Body of pancreas (tissue), 4 donors: ENCODE measurements at regions not wholly inside any gene's neighbourhood (a gene's known extent, or its start where the extent isn't known, plus 50 kb on each side); places are given as distances from the start of the nearest gene placed in this dataset.

Experiments used
- ATAC-seq: fragments of 150-250 bp; one replicate; pipeline ENCODE4 v1.9.1; 2016
- DNase-seq, 4 donors: peaks; one replicate each; pipeline ENCODE4 v3.0.0-alpha.2; 2019
- H3K27ac ChIP-seq, 4 donors: fragments of 200-600 bp; sonication (generic); 1 replicate in 3 of 4; 2 replicates in 1 of 4; pipeline versions ENCODE4 v1.5.1 to v1.6.1; 2016 to 2019; ENCODE audit warnings: mild to moderate bottlenecking in 1 of 4, mixed read lengths in 1 of 4, moderate library complexity in 1 of 4
- H3K27me3 ChIP-seq, 2 donors: fragments of 200-600 bp; sonication (generic); one replicate each; pipeline ENCODE4 v1.6.0; 2016; ENCODE audit warnings: mild to moderate bottlenecking in 1 of 2
- H3K36me3 ChIP-seq, 2 donors: fragments of 200-600 bp; sonication (generic); replicated peaks in 1 of 2; 2 replicates each; pipeline ENCODE4 v1.5.1; 2016; ENCODE audit warnings: low read depth in 2 of 2; ENCODE audit not compliant: insufficient read depth in 1 of 2
- H3K4me1 ChIP-seq: fragments of 200-600 bp; sonication (generic); one replicate; pipeline ENCODE4 v1.6.0; 2016
- H3K4me3 ChIP-seq, 2 donors: fragments of 200-600 bp; sonication (generic); 1 replicate in 1 of 2; 2 replicates in 1 of 2; pipeline ENCODE4 v1.5.1; 2016 to 2019
- H3K9me3 ChIP-seq, 3 donors: fragments of 200-600 bp; sonication (generic); 1 replicate in 2 of 3; 2 replicates in 1 of 3; pipeline ENCODE4 v1.5.1; 2016
- CTCF ChIP-seq, 7 experiments: fragments of 450-650 bp in 4 of 7; fragments of 200-600 bp in 3 of 7; sonication (generic) in 3 of 7; IDR thresholded peaks; one replicate each; pipeline ENCODE4 v1.5.1; 2016 to 2019; ENCODE audit warnings: antibody characterized with exemption in 7 of 7
- POLR2A ChIP-seq, 3 donors: fragments of 450-650 bp; IDR thresholded peaks; one replicate each; pipeline ENCODE4 v1.6.1; 2016; ENCODE audit warnings: antibody characterized with exemption in 3 of 3, mild to moderate bottlenecking in 2 of 3
- WGBS, 2 donors: methylation state at CpG; one replicate each; pipeline ENCODE4 v1.1.5; 2017; 5-methylcytosine and 5-hydroxymethylcytosine counted together
- intact Hi-C: fragments of 100-400 bp; cut with DNase I; formaldehyde crosslinking; loops from one replicate; pipeline ENCODE4 v1.15.1; 2023

GRCh38 chr15:58286523-58286922 lies 145.3 kb upstream of the LIPC start:
- no peak for DNase-seq
- Histone ChIP-seq H3K36me3 (no peaks in the 10 kb centered on the region), H3K9me3 (no peaks in the 10 kb centered on the region), H3K4me3 (no peak overlapping the region), H3K27me3 (no peaks in the 10 kb centered on the region), H3K4me1 (peaks cover 14% of the 10 kb centered on the region), H3K27ac (no peak overlapping the region)
- TF ChIP-seq CTCF (IDR thresholded peaks at IDR 0.05), result no peak
- no peak for TF ChIP-seq POLR2A (IDR thresholded peaks at IDR 0.05)
- intact Hi-C loops, result no loop called here
- no peak for ATAC-seq
- WGBS, 2 donors, result 65 to 78% methylated on average over 4 of the region's 4 CpGs

- H3K27ac ChIP-seq, result no peak overlapping the region
- ATAC-seq (no peak), DNase-seq (no peak)
- H3K36me3 ChIP-seq, result no peaks in the 10 kb centered on the region
- intact Hi-C loops, result no loop called here
- TF ChIP-seq POLR2A (IDR thresholded peaks at IDR 0.05), result no peak
- no peak for TF ChIP-seq CTCF (IDR thresholded peaks at IDR 0.05)
- no peaks in the 10 kb centered on the region for H3K9me3 ChIP-seq
- H3K4me1 ChIP-seq, result peaks cover 14% of the 10 kb centered on the region
- H3K4me3 ChIP-seq, result no peak overlapping the region
- no peaks in the 10 kb centered on the region for H3K27me3 ChIP-seq
- 91 to 93% methylated on average over 2 of the region's 2 CpGs for WGBS, 2 donors
Observed at GRCh38 chr15:58287891-58288290, 143.9 kb upstream of the LIPC start.

GRCh38 chr15:58288592-58288991 lies 143.2 kb upstream of the LIPC start:
- Histone ChIP-seq H3K4me1 (peaks cover 14% of the 10 kb centered on the region), H3K36me3 (no peaks in the 10 kb centered on the region), H3K27ac (no peak overlapping the region), H3K4me3 (no peak overlapping the region), H3K27me3 (no peaks in the 10 kb centered on the region), H3K9me3 (no peaks in the 10 kb centered on the region)
- no peak for DNase-seq
- intact Hi-C loops, result no loop called here
- 66 to 70% methylated on average over 3 of the region's 3 CpGs for WGBS, 2 donors
- no peak for TF ChIP-seq CTCF (IDR thresholded peaks at IDR 0.05)
- no peak for TF ChIP-seq POLR2A (IDR thresholded peaks at IDR 0.05)
- ATAC-seq, result no peak

GRCh38 chr15:58291848-58292247 lies 139.9 kb upstream of the LIPC start:
- H3K36me3 ChIP-seq, result no peaks in the 10 kb centered on the region
- ATAC-seq (no peak), DNase-seq (no peak)
- no peaks in the 10 kb centered on the region for H3K9me3 ChIP-seq
- no peak overlapping the region for H3K4me3 ChIP-seq
- TF ChIP-seq CTCF (IDR thresholded peaks at IDR 0.05) (no peak), POLR2A (IDR thresholded peaks at IDR 0.05) (no peak)
- H3K27ac ChIP-seq, result no peak overlapping the region
- intact Hi-C loops, result no loop called here
- no peaks in the 10 kb centered on the region for H3K27me3 ChIP-seq
- peaks cover 11% of the 10 kb centered on the region for H3K4me1 ChIP-seq

- WGBS, 2 donors, result 94 to 95% methylated on average over 3 of the region's 3 CpGs
Observed at GRCh38 chr15:58292751-58293175, 139.0 kb upstream of the LIPC start.

More at GRCh38 chr15:58292751-58293175, 139.0 kb upstream of the LIPC start:
- no peak for DNase-seq
- Histone ChIP-seq H3K9me3 (no peaks in the 10 kb centered on the region), H3K36me3 (no peaks in the 10 kb centered on the region), H3K27ac (no peak overlapping the region), H3K27me3 (no peaks in the 10 kb centered on the region), H3K4me3 (no peak overlapping the region), H3K4me1 (peaks cover 11% of the 10 kb centered on the region)
- ATAC-seq, result no peak
- TF ChIP-seq CTCF (IDR thresholded peaks at IDR 0.05) (no peak), POLR2A (IDR thresholded peaks at IDR 0.05) (no peak)
- intact Hi-C loops, result no loop called here
